CD14-positive monocyte (primary cell): ENCODE measurements at regions not wholly inside any gene's neighbourhood (a gene's known extent, or its start where the extent isn't known, plus 50 kb on each side); places are given as distances from the start of the nearest gene placed in this dataset.

Experiments
- DNase-seq, 3 donors: peaks; one replicate each; pipeline ENCODE4 v3.0.0-alpha.2; 2011 to 2022
- H2AFZ ChIP-seq: 2 replicates; pipeline ENCODE4 v1.6.0; 2012; ENCODE audit warnings: mild to moderate bottlenecking, low read depth, low read length, inconsistent platforms; ENCODE audit not compliant: insufficient read depth, poor library complexity, severe bottlenecking
- H3K27ac ChIP-seq, 2 donors: 1 replicate in 1 of 2; 2 replicates in 1 of 2; pipeline ENCODE4 v1.5.1; 2012 to 2013; ENCODE audit warnings: low read length in 2 of 2, control low read depth in 1 of 2, inconsistent platforms in 1 of 2, low read depth in 1 of 2, mild to moderate bottlenecking in 1 of 2
- H3K27me3 ChIP-seq, 2 donors: one replicate each; pipeline versions ENCODE4 v1.6.0 to v1.6.1; 2011 to 2013; ENCODE audit warnings: low read length in 2 of 2; ENCODE audit not compliant: control insufficient read depth in 2 of 2, insufficient read depth in 2 of 2
- H3K36me3 ChIP-seq, 2 donors: replicated peaks in 1 of 2; 1 replicate in 1 of 2; 2 replicates in 1 of 2; pipeline versions ENCODE4 v1.5.1 to v1.6.1; 2012 to 2013; ENCODE audit warnings: low read length in 2 of 2, control low read depth in 1 of 2, inconsistent platforms in 1 of 2, mild to moderate bottlenecking in 1 of 2; ENCODE audit not compliant: insufficient read depth in 2 of 2, control insufficient read depth in 1 of 2
- H3K4me1 ChIP-seq, 2 donors: 1 replicate in 1 of 2; 2 replicates in 1 of 2; pipeline versions ENCODE4 v1.5.1 to v1.6.1; 2012 to 2013; ENCODE audit warnings: low read length in 2 of 2, control low read depth in 1 of 2, inconsistent platforms in 1 of 2, mild to moderate bottlenecking in 1 of 2, moderate library complexity in 1 of 2; ENCODE audit not compliant: insufficient read depth in 2 of 2, control insufficient read depth in 1 of 2
- H3K4me2 ChIP-seq: replicated peaks from 2 replicates; pipeline ENCODE3; 2012; ENCODE audit warnings: low read length, moderate library complexity, mild to moderate bottlenecking; ENCODE audit not compliant: poor library complexity, severe bottlenecking; ENCODE audit errors: extremely low read depth
- H3K4me3 ChIP-seq, 3 experiments: fragments of 200-600 bp in 1 of 3; sonication (generic) in 1 of 3; replicated peaks in 1 of 3; 1 replicate in 2 of 3; 2 replicates in 1 of 3; pipeline ENCODE4 v1.5.1; 2011 to 2013; ENCODE audit warnings: low read length in 3 of 3, mild to moderate bottlenecking in 3 of 3, control low read depth in 2 of 3, low read depth in 2 of 3, inconsistent platforms in 1 of 3, moderate library complexity in 1 of 3
- H3K79me2 ChIP-seq: 2 replicates; pipeline ENCODE4 v1.6.0; 2012; ENCODE audit warnings: mild to moderate bottlenecking, control low read depth, inconsistent platforms, low read length, moderate library complexity; ENCODE audit not compliant: insufficient read depth
- H3K9ac ChIP-seq: 2 replicates; pipeline ENCODE4 v1.6.0; 2017; ENCODE audit warnings: low read length, mild to moderate bottlenecking; ENCODE audit not compliant: insufficient read depth, poor library complexity, severe bottlenecking
- H3K9me3 ChIP-seq, 2 donors: replicated peaks in 1 of 2; 1 replicate in 1 of 2; 2 replicates in 1 of 2; pipeline versions ENCODE4 v1.5.1 to v1.6.1; 2012 to 2013; ENCODE audit warnings: low read length in 2 of 2, control low read depth in 1 of 2; ENCODE audit not compliant: control insufficient read depth in 1 of 2, insufficient read depth in 1 of 2
- H4K20me1 ChIP-seq: 2 replicates; pipeline ENCODE4 v1.6.0; 2012; ENCODE audit warnings: mild to moderate bottlenecking, low read length, control low read depth, moderate library complexity; ENCODE audit not compliant: insufficient read depth
- H3K27ac Mint-ChIP-seq, 7 donors: one replicate each; pipeline ENCODE4 v1.8.0; 2020; ENCODE audit warnings: mild to moderate bottlenecking in 7 of 7, mixed read lengths in 7 of 7, moderate library complexity in 6 of 7, inconsistent platforms in 2 of 7
- H3K27me3 Mint-ChIP-seq, 3 donors: one replicate each; pipeline ENCODE4 v1.8.0; 2021 to 2022; ENCODE audit warnings: low read depth in 3 of 3, mild to moderate bottlenecking in 3 of 3, mixed read lengths in 3 of 3, moderate library complexity in 3 of 3, inconsistent platforms in 1 of 3
- H3K36me3 Mint-ChIP-seq, 2 donors: one replicate each; pipeline ENCODE4 v1.8.0; 2020; ENCODE audit warnings: mixed read lengths in 2 of 2, inconsistent platforms in 1 of 2, mild to moderate bottlenecking in 1 of 2
- H3K4me1 Mint-ChIP-seq: one replicate; pipeline ENCODE4 v1.8.0; 2020; ENCODE audit warnings: mild to moderate bottlenecking, mixed read lengths
- H3K4me3 Mint-ChIP-seq, 2 donors: one replicate each; pipeline ENCODE4 v1.8.0; 2020; ENCODE audit warnings: mild to moderate bottlenecking in 2 of 2, mixed read lengths in 2 of 2, moderate library complexity in 1 of 2
- H3K9me3 Mint-ChIP-seq, 7 donors: one replicate each; pipeline ENCODE4 v1.8.0; 2020 to 2022; ENCODE audit warnings: mixed read lengths in 7 of 7, mild to moderate bottlenecking in 6 of 7, moderate library complexity in 6 of 7, inconsistent platforms in 2 of 7
- CTCF ChIP-seq: fragments of 200-600 bp; IDR thresholded peaks from one replicate; pipeline ENCODE4 v1.8.0; 2022; ENCODE audit warnings: antibody characterized with exemption, mild to moderate bottlenecking
- WGBS: methylation state at CpG from one replicate; pipeline ENCODE4 v1.1.5; 2013; ENCODE audit warnings: missing lambda C conversion rate; ENCODE audit not compliant: insufficient coverage; 5-methylcytosine and 5-hydroxymethylcytosine counted together
- intact Hi-C, 2 donors: fragments of 100-400 bp; cut with micrococcal nuclease; formaldehyde crosslinking; loops; one replicate each; pipeline versions ENCODE4 v1.15.0 to v1.15.1; 2023

GRCh38 chr16:87170310-87170709, 146.9 kb downstream of the C16orf95 start:
- no peak overlapping the region for H3K4me2 ChIP-seq
- no peaks in the 10 kb centered on the region for H4K20me1 ChIP-seq
- Mint-ChIP-seq H3K27me3 (peaks cover 0 to 5% (median 4%) of the 10 kb centered on the region in 3 donors), H3K27ac (no peak overlapping the region), H3K36me3 (no peaks in the 10 kb centered on the region), H3K4me1 (no peaks in the 10 kb centered on the region), H3K4me3 (no peak overlapping the region), H3K9me3 (peaks cover 0 to 7% (median 2%) of the 10 kb centered on the region in 7 donors)
- intact Hi-C loops, result no loop called here
- H2AFZ ChIP-seq, result no peak overlapping the region
- WGBS, result 89% methylated on average over 5 of the region's 5 CpGs
- DNase-seq, result no peak
- H3K4me3 ChIP-seq, result no peak overlapping the region
- H3K4me1 ChIP-seq, result no peaks in the 10 kb centered on the region
- H3K9ac ChIP-seq, result no peak overlapping the region
- no peaks in the 10 kb centered on the region for H3K79me2 ChIP-seq
- H3K27me3 ChIP-seq, result no peaks in the 10 kb centered on the region
- no peak for TF ChIP-seq CTCF
- no peak overlapping the region for H3K27ac ChIP-seq
- H3K9me3 ChIP-seq, result no peaks in the 10 kb centered on the region
- no peaks in the 10 kb centered on the region for H3K36me3 ChIP-seq

GRCh38 chr16:87171723-87172122, 145.5 kb downstream of the C16orf95 start:
- no peak overlapping the region for H3K27ac Mint-ChIP-seq
- no peak overlapping the region for H2AFZ ChIP-seq
- no peaks in the 10 kb centered on the region for H3K36me3 Mint-ChIP-seq

More at GRCh38 chr16:87171723-87172122, 145.5 kb downstream of the C16orf95 start:
- H3K27me3 Mint-ChIP-seq, result peaks cover 0 to 5% (median 2%) of the 10 kb centered on the region in 3 donors
- no peaks in the 10 kb centered on the region for H3K4me1 ChIP-seq
- no peaks in the 10 kb centered on the region for H4K20me1 ChIP-seq
- no peaks in the 10 kb centered on the region for H3K9me3 ChIP-seq
- no peak for TF ChIP-seq CTCF
- H3K4me3 Mint-ChIP-seq, result no peak overlapping the region
- no peaks in the 10 kb centered on the region for H3K27me3 ChIP-seq
- no peak overlapping the region for H3K27ac ChIP-seq
- DNase-seq, result no peak
- H3K4me3 ChIP-seq, result no peak overlapping the region
- 97% methylated on average over 10 of the region's 11 CpGs for WGBS
- H3K36me3 ChIP-seq, result no peaks in the 10 kb centered on the region
- H3K79me2 ChIP-seq, result no peaks in the 10 kb centered on the region
- no peak overlapping the region for H3K4me2 ChIP-seq
- no peak overlapping the region for H3K9ac ChIP-seq
- intact Hi-C loops, result no loop called here
- no peaks in the 10 kb centered on the region for H3K4me1 Mint-ChIP-seq
- H3K9me3 Mint-ChIP-seq, result peaks cover 0 to 7% (median 2%) of the 10 kb centered on the region in 7 donors
